NCI-H2081 (cell line): ENCODE measurements at regions not wholly inside any gene's neighbourhood (a gene's known extent, or its start where the extent isn't known, plus 50 kb on each side); places are given as distances from the start of the nearest gene placed in this dataset.
"Not testable (repeated sequence)": the region's sequence is repeated elsewhere in the genome, so short reads cannot be mapped to it uniquely, and the experiment has no call there.

ENCODE experiments used
- DNase-seq, 2 experiments: peaks; one replicate each; lab custom pipeline; 2025; lab: John Stamatoyannopoulos, UW

GRCh38 chr5:10017786-10018185, 231.9 kb downstream of the ATPSCKMT start:
- DNase-seq = no peak

GRCh38 chr5:10016559-10016958, 233.1 kb downstream of the ATPSCKMT start:
- DNase-seq = not testable (repeated sequence)

- DNase-seq = not testable (repeated sequence)
Measured at GRCh38 chr5:10015681-10016080, 234.0 kb downstream of the ATPSCKMT start.

GRCh38 chr5:10009802-10010201, 239.9 kb downstream of the ATPSCKMT start:
- no peak for DNase-seq

- no peak for DNase-seq
Measured at GRCh38 chr5:9987101-9987500, 262.6 kb downstream of the ATPSCKMT start.

- peak in 1 of 2 experiments; percentile 47 for DNase-seq
Measured at GRCh38 chr5:9977070-9977469, 272.6 kb downstream of the ATPSCKMT start.

GRCh38 chr5:9976621-9977020, 273.1 kb downstream of the ATPSCKMT start:
- DNase-seq = no peak

GRCh38 chr5:9972059-9972458, 277.6 kb downstream of the ATPSCKMT start:
- no peak for DNase-seq

- DNase-seq = no peak
Measured at GRCh38 chr5:9971301-9971700, 278.4 kb downstream of the ATPSCKMT start.

- DNase-seq = no peak
Measured at GRCh38 chr5:9958914-9959313, 290.8 kb downstream of the ATPSCKMT start.

GRCh38 chr5:9957214-9957613, 292.5 kb downstream of the ATPSCKMT start:
- DNase-seq = peak in 1 of 2 experiments; percentile 50

GRCh38 chr5:9956725-9957124, 293.0 kb downstream of the ATPSCKMT start:
- no peak for DNase-seq

- no peak for DNase-seq
Measured at GRCh38 chr5:9955586-9955985, 294.1 kb downstream of the ATPSCKMT start.

- DNase-seq = no peak
Measured at GRCh38 chr5:9954869-9955268, 294.8 kb downstream of the ATPSCKMT start.

GRCh38 chr5:9953691-9954090, 296.0 kb downstream of the ATPSCKMT start:
- DNase-seq = no peak

- DNase-seq = no peak
Measured at GRCh38 chr5:9951865-9952516, 297.7 kb downstream of the ATPSCKMT start.

- DNase-seq = no peak
Measured at GRCh38 chr5:9947944-9948343, 301.7 kb downstream of the ATPSCKMT start.

GRCh38 chr5:9947225-9947714, 302.4 kb downstream of the ATPSCKMT start:
- no peak for DNase-seq

GRCh38 chr5:9932770-9933169, 302.6 kb upstream of the TAS2R1 start:
- DNase-seq = no peak

- DNase-seq = no peak
Measured at GRCh38 chr5:9930156-9930555, 300.0 kb upstream of the TAS2R1 start.

GRCh38 chr5:9928326-9928725, 298.2 kb upstream of the TAS2R1 start:
- DNase-seq = no peak

- no peak for DNase-seq
Measured at GRCh38 chr5:9927521-9927997, 297.4 kb upstream of the TAS2R1 start.

GRCh38 chr5:9927106-9927505, 297.0 kb upstream of the TAS2R1 start:
- DNase-seq = no peak

- DNase-seq = no peak
Measured at GRCh38 chr5:9924614-9925013, 294.5 kb upstream of the TAS2R1 start.
